ENCODE measurements at regions not wholly inside any gene's neighbourhood (a gene's known extent, or its start where the extent isn't known, plus 50 kb on each side); places are given as distances from the start of the nearest gene placed in this dataset.
"Not testable (repeated sequence)": the region's sequence is repeated elsewhere in the genome, so short reads cannot be mapped to it uniquely, and the experiment has no call there.

DNA sequence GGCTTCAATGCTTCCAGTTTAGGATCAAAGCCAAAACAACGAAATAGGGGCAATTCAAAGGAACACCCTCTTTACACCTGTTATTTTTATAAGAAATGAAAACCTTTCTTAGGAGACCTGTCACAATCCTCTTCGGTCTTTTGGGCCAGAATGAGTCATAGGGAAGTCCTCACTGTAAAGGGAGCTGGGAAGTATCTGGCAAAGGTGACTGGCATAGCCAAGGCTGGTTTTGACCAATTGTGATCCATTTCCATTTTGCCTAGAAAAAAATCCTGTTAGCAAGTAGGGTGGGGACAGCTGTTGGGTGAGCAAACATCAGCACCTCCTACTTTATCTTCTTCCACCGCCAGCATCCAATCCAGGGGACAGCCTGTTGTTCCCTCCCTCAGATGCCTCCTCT is 343.2 kb upstream of the SULF2 start:
- Histone ChIP-seq H3K4me3 (no peak overlapping the region), H3K27ac (no peak overlapping the region), H3K9me3 (ENCODE audit: low read depth) (no peaks in the 10 kb centered on the region), H3K27me3 (no peaks in the 10 kb centered on the region), H3K4me1 (ENCODE audit: low read depth) (peaks cover 15% of the 10 kb centered on the region), H3K36me3 (no peaks in the 10 kb centered on the region)
- no peak for TF ChIP-seq CTCF (IDR thresholded peaks at IDR 0.05; ENCODE audit: low read depth, low read length)
- DNase-seq (ENCODE audit: low read depth in 1 of 2, low spot score in 1 of 2) = no peak

GRCh38 chr20:48127964-48128363 is 342.7 kb upstream of the SULF2 start:
- not testable (repeated sequence) for H3K27me3 ChIP-seq, H3K36me3 ChIP-seq
- peak in 1 of 2 donors; percentile 50 for DNase-seq (ENCODE audit: low read depth in 1 of 2, low spot score in 1 of 2)

DNA sequence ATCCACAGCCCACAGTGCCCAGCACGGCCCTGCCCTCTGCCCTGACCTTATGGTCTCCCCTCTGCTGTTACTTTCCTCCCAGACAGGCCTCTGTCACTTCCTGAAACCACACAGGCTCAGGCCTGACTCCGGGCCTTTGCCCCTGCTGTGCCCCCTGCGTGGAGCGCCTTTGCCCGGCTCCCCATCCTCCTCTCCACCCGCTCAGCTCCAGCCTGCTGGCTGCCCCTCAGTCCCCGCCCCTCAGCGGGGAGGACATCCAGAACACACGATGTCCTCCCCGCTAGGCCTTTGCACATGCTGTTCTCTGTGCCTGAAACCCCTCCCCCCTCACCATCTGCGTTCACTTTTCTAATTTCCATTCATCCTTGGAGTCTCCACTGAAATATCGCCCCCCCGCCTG is 341.9 kb upstream of the SULF2 start:
- H3K27me3 ChIP-seq; H3K9me3 ChIP-seq (ENCODE audit: low read depth); H3K36me3 ChIP-seq; H3K27ac ChIP-seq; H3K4me3 ChIP-seq; DNase-seq (ENCODE audit: low read depth in 1 of 2, low spot score in 1 of 2): not testable (repeated sequence)
- peaks cover 15% of the 10 kb centered on the region for H3K4me1 ChIP-seq (ENCODE audit: low read depth)

More at GRCh38 chr20:48127964-48128363, 342.7 kb upstream of the SULF2 start:
- H3K9me3 ChIP-seq (ENCODE audit: low read depth); H3K27ac ChIP-seq; H3K4me3 ChIP-seq: not testable (repeated sequence)
- peaks cover 15% of the 10 kb centered on the region for H3K4me1 ChIP-seq (ENCODE audit: low read depth)

DNA sequence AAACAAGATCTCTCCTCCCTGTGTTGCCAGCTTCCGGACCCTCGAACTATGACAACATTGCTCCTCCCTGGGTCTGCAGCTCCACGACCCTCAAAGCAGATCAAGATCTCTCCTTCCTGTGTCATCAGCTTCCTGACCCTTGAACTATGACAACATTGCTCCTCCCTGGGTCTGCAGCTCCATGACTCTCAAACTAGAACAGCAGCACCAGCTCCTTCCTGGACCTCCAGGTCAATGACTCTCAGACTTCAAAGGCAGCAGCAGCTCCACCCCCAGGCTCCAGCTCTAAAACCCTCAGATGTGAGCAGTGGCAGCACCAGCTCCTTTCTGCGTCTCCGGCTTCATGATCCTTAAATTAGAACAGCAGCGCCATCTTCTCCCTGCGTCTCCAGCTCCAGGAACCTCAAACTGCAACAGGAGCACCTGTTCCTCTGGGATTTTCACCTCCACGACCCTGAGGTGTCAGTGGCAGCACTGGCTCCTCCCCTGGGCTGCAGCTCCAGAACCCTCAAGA is 341.0 kb upstream of the SULF2 start:
- no peaks in the 10 kb centered on the region for H3K27me3 ChIP-seq
- H3K9me3 ChIP-seq (ENCODE audit: low read depth) = no peaks in the 10 kb centered on the region
- no peak for TF ChIP-seq CTCF (IDR thresholded peaks at IDR 0.05; ENCODE audit: low read depth, low read length)
- H3K4me3 ChIP-seq = no peak overlapping the region
- peak in 1 of 2 donors; percentile 22 for DNase-seq (ENCODE audit: low read depth in 1 of 2, low spot score in 1 of 2)
- no peaks in the 10 kb centered on the region for H3K36me3 ChIP-seq
- H3K27ac ChIP-seq = no peak overlapping the region
- peaks cover 15% of the 10 kb centered on the region for H3K4me1 ChIP-seq (ENCODE audit: low read depth)

DNA sequence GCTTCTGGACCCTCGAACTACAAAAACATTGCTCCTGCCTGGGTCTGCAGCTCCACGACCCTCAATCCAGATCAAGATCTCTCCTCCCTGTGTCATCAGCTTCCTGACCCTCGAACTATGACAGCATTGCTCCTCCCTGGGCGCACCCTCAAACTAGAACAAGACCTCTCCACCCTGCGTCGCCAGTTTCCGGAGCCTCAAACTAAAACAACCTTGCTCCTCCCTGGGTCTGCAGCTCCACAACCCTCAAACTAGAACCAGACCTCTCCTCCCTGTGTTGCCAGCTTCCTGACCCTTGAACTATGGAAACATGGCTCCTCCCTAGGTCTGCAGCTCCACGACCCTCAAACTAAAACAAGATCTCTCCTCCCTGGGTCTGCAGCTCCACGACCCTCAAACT is 339.7 kb upstream of the SULF2 start:
- no peak for TF ChIP-seq CTCF (IDR thresholded peaks at IDR 0.05; ENCODE audit: low read depth, low read length)
- Histone ChIP-seq H3K9me3 (ENCODE audit: low read depth) (no peaks in the 10 kb centered on the region), H3K27me3 (no peaks in the 10 kb centered on the region)

GRCh38 chr20:48124181-48124782 is 339.0 kb upstream of the SULF2 start:
- H3K4me1 ChIP-seq (ENCODE audit: low read depth) = peaks cover 8% of the 10 kb centered on the region
- DNase-seq (ENCODE audit: low read depth in 1 of 2, low spot score in 1 of 2) = no peak
- H3K27ac ChIP-seq = no peak overlapping the region
- no peaks in the 10 kb centered on the region for H3K9me3 ChIP-seq (ENCODE audit: low read depth)
- no peaks in the 10 kb centered on the region for H3K27me3 ChIP-seq
- no peak overlapping the region for H3K4me3 ChIP-seq
- no peaks in the 10 kb centered on the region for H3K36me3 ChIP-seq
- TF ChIP-seq CTCF (IDR thresholded peaks at IDR 0.05; ENCODE audit: low read depth, low read length) = no peak

More for the DNA sequence above, 339.7 kb upstream of the SULF2 start:
- Histone ChIP-seq H3K4me1 (ENCODE audit: low read depth) (peaks cover 15% of the 10 kb centered on the region), H3K36me3 (no peaks in the 10 kb centered on the region), H3K4me3 (no peak overlapping the region), H3K27ac (no peak overlapping the region)
- no peak for DNase-seq (ENCODE audit: low read depth in 1 of 2, low spot score in 1 of 2)
